Endothelial cell of umbilical vein (primary cell): ENCODE measurements at regions not wholly inside any gene's neighbourhood (a gene's known extent, or its start where the extent isn't known, plus 50 kb on each side); places are given as distances from the start of the nearest gene placed in this dataset.

Experiments used
- BruUV-seq: library from RNA; stranded (reverse); fragments of 400-500 nt; replicated peaks from 2 replicates; lab custom pipeline; 2021; lab: Mats Ljungman, UMichigan
- CTCF ChIA-PET: fragments of 300-600, 350-600 bp; sonication (Branson Sonifier 250); formaldehyde crosslinking; loops from one replicate; lab custom pipeline; 2021; ENCODE audit warnings: antibody characterized with exemption, inconsistent platforms; lab: Charles Lee
- POLR2A ChIA-PET: fragments of 300-600, 350-600 bp; sonication (Branson Sonifier 250); formaldehyde crosslinking; loops from one replicate; lab custom pipeline; 2021; ENCODE audit warnings: antibody characterized with exemption, inconsistent platforms; lab: Charles Lee
- DNase-seq: peaks from one replicate; pipeline ENCODE4 v3.0.0-alpha.2; 2011; ENCODE audit warnings: low read depth, low spot score
- FAIRE-seq: peaks from 2 replicates; lab custom pipeline; 2011; peaks lifted over from hg19 to GRCh38; lab: Jason Lieb, UNC
- H2AFZ ChIP-seq: 2 replicates; pipeline ENCODE4 v1.6.0; 2012; ENCODE audit warnings: low read depth, low read length, control low read depth, inconsistent platforms
- H3K27ac ChIP-seq: 2 replicates; pipeline ENCODE4 v1.5.1; 2011; ENCODE audit warnings: low read depth, mild to moderate bottlenecking, control low read depth, low read length, moderate library complexity; ENCODE audit not compliant: insufficient read depth
- H3K27me3 ChIP-seq, 2 experiments: 2 replicates each; pipeline versions ENCODE4 v1.6.0 to v1.6.1; 2011; ENCODE audit warnings: low read length in 2 of 2, mixed read lengths in 1 of 2; ENCODE audit not compliant: control insufficient read depth in 2 of 2, insufficient read depth in 2 of 2
- H3K36me3 ChIP-seq, 2 experiments: 2 replicates in 1 of 2; 3 replicates in 1 of 2; pipeline ENCODE4 v1.5.1; 2011; ENCODE audit warnings: low read length in 2 of 2, mild to moderate bottlenecking in 1 of 2, moderate library complexity in 1 of 2; ENCODE audit not compliant: control insufficient read depth in 2 of 2, insufficient read depth in 2 of 2; ENCODE audit errors: extremely low read depth in 1 of 2
- H3K4me1 ChIP-seq: 3 replicates; pipeline ENCODE4 v1.5.1; 2011; ENCODE audit warnings: mild to moderate bottlenecking, low read length; ENCODE audit not compliant: control insufficient read depth, insufficient read depth; ENCODE audit errors: extremely low read depth
- H3K4me2 ChIP-seq: 2 replicates; pipeline ENCODE4 v1.6.1; 2011; ENCODE audit warnings: low read length, control low read depth, mixed read lengths; ENCODE audit not compliant: insufficient read depth
- H3K4me3 ChIP-seq, 3 experiments: fragments of 200-600 bp in 1 of 3; sonication (generic), shearing (Covaris generic) in 1 of 3; replicated peaks in 1 of 3; 2 replicates each; pipeline ENCODE4 v1.5.1; 2011 to 2016; ENCODE audit warnings: control low read depth in 3 of 3, low read length in 3 of 3, mild to moderate bottlenecking in 2 of 3, inconsistent platforms in 1 of 3, low read depth in 1 of 3, moderate library complexity in 1 of 3; ENCODE audit not compliant: insufficient read depth in 1 of 3
- H3K79me2 ChIP-seq: 2 replicates; pipeline ENCODE4 v1.6.0; 2012; ENCODE audit warnings: low read length, inconsistent platforms; ENCODE audit not compliant: control insufficient read depth, insufficient read depth
- H3K9ac ChIP-seq: replicated peaks from 2 replicates; pipeline ENCODE3; 2011; ENCODE audit warnings: low read length, control low read depth; ENCODE audit not compliant: insufficient read depth; ENCODE audit errors: extremely low read depth
- H3K9me1 ChIP-seq: replicated peaks from 3 replicates; pipeline ENCODE4 v1.6.0; 2011; ENCODE audit warnings: mild to moderate bottlenecking, low read length; ENCODE audit not compliant: control insufficient read depth, insufficient read depth; ENCODE audit errors: extremely low read depth
- H3K9me3 ChIP-seq: replicated peaks from 2 replicates; pipeline ENCODE4 v1.5.1; 2012; ENCODE audit warnings: low read length, inconsistent platforms; ENCODE audit not compliant: control insufficient read depth, insufficient read depth
- H4K20me1 ChIP-seq: replicated peaks from 2 replicates; pipeline ENCODE3; 2011; ENCODE audit warnings: mild to moderate bottlenecking, low read length; ENCODE audit not compliant: control insufficient read depth, insufficient read depth; ENCODE audit errors: extremely low read depth
- CTCF ChIP-seq, 2 donors: IDR thresholded peaks; 1 replicate in 1 of 2; 2 replicates in 1 of 2; pipeline ENCODE4 v1.5.1; 2011; ENCODE audit warnings: low read length in 2 of 2, mild to moderate bottlenecking in 2 of 2, moderate library complexity in 2 of 2, control low read depth in 1 of 2, inconsistent platforms in 1 of 2, low read depth in 1 of 2; ENCODE audit not compliant: insufficient read depth in 1 of 2; ENCODE audit errors: extremely low read depth in 1 of 2
- EZH2 ChIP-seq: IDR thresholded peaks from 2 replicates; pipeline ENCODE4 v1.6.1; 2012; ENCODE audit warnings: borderline replicate concordance, low read depth, mild to moderate bottlenecking, moderate library complexity, low read length, inconsistent platforms; ENCODE audit not compliant: severe bottlenecking
- FOS ChIP-seq: IDR thresholded peaks from 2 replicates; pipeline ENCODE4 v1.6.1; 2011; ENCODE audit warnings: mild to moderate bottlenecking, low read length, moderate library complexity, borderline replicate concordance; ENCODE audit not compliant: insufficient read depth
- GATA2 ChIP-seq: IDR thresholded peaks from 2 replicates; pipeline ENCODE4 v1.7.0; 2011; ENCODE audit warnings: low read depth, mild to moderate bottlenecking, moderate library complexity, mixed read lengths, low read length; ENCODE audit not compliant: insufficient read length, insufficient read depth
- JUN ChIP-seq: IDR thresholded peaks from 2 replicates; pipeline ENCODE4 v1.6.1; 2011; ENCODE audit warnings: borderline replicate concordance, low read depth; ENCODE audit not compliant: insufficient read length, insufficient read depth
- MAX ChIP-seq: IDR thresholded peaks from 2 replicates; pipeline ENCODE4 v1.6.1; 2011; ENCODE audit not compliant: insufficient read depth, insufficient read length
- MYC ChIP-seq: IDR thresholded peaks from one replicate; pipeline ENCODE4 v1.6.1; 2011; ENCODE audit warnings: mild to moderate bottlenecking, low read depth, low read length
- POLR2A ChIP-seq: IDR thresholded peaks from 2 replicates; pipeline ENCODE4 v1.6.1; 2012; ENCODE audit warnings: low read depth, mild to moderate bottlenecking, control low read depth, low read length
- POLR2AphosphoS5 ChIP-seq: IDR thresholded peaks from 2 replicates; pipeline ENCODE4 v1.6.1; 2012; ENCODE audit warnings: low read depth, mild to moderate bottlenecking, control low read depth, low read length, moderate library complexity; ENCODE audit not compliant: insufficient read depth
- dilution Hi-C: fragments of 300-500 bp; cut with MboI; formaldehyde crosslinking; loops from one replicate; pipeline ENCODE4 v1.15.0; 2019; ENCODE audit warnings: low sequenced_read_pairs; ENCODE audit not compliant: extremely low pct_ligation_motif_present
- intact Hi-C: fragments of 100-400 bp; cut with micrococcal nuclease; formaldehyde crosslinking; loops from one replicate; pipeline ENCODE4 v1.10.0; 2022

- Histone ChIP-seq H2AFZ (no peak overlapping the region), H3K79me2 (no peaks in the 10 kb centered on the region), H3K9ac (no peak overlapping the region), H3K9me3 (peaks cover 8% of the 10 kb centered on the region), H3K27me3 (no peaks in the 10 kb centered on the region), H3K36me3 (no peaks in the 10 kb centered on the region), H3K4me1 (no peaks in the 10 kb centered on the region), H3K4me2 (no peak overlapping the region), H3K27ac (no peak overlapping the region), H4K20me1 (no peaks in the 10 kb centered on the region), H3K4me3 (no peak overlapping the region), H3K9me1 (no peaks in the 10 kb centered on the region)
- FAIRE-seq (no peak), DNase-seq (no peak)
- POLR2A ChIA-PET = no interaction called here
- TF ChIP-seq POLR2A (no peak), MAX (no peak), GATA2 (no peak), JUN (no peak), CTCF (IDR thresholded peaks at IDR 0.05; ENCODE audit: extremely low read depth in 1 of 2, insufficient read depth in 1 of 2, low read depth in 1 of 2, low read length in 2 of 2) (no peak), POLR2AphosphoS5 (no peak), FOS (no peak), EZH2 (no peak), MYC (no peak)
- CTCF ChIA-PET = no interaction called here
- dilution Hi-C loops = no loop called here
- no TSS peak for BruUV-seq
- intact Hi-C loops = no loop called here
Observed at GRCh38 chr16:16805809-16806208, 426.9 kb downstream of the NPIPA7 start.
